ENCODE measurements at regions not wholly inside any gene's neighbourhood (a gene's known extent, or its start where the extent isn't known, plus 50 kb on each side); places are given as distances from the start of the nearest gene placed in this dataset.

- DNase-seq (ENCODE audit: extremely low read depth in 1 of 4, low spot score in 3 of 4) (no peak), ATAC-seq (no peak), FAIRE-seq (no peak)
- Histone ChIP-seq H3K36me3 (ENCODE audit: control insufficient read depth, insufficient read depth, low read length) (no peaks in the 10 kb centered on the region), H3K4me2 (ENCODE audit: insufficient read depth, low read length) (no peak overlapping the region), H3K9me3 (replicated peaks; ENCODE audit: control insufficient read depth, insufficient read depth, low read depth, low read length) (no peaks in the 10 kb centered on the region), H3K9me1 (ENCODE audit: control insufficient read depth, insufficient read depth, low read length) (no peaks in the 10 kb centered on the region), H3K27ac (ENCODE audit: extremely low read depth, low read depth, low read length) (no peak overlapping the region), H3K4me3 (no peak overlapping the region), H3K4me1 (replicated peaks in 1 of 2; ENCODE audit: control insufficient read depth in 2 of 2, insufficient read depth in 2 of 2, low read length in 2 of 2) (no peaks in the 10 kb centered on the region), H2AFZ (ENCODE audit: low read depth, low read length) (no peak overlapping the region), H3K79me2 (ENCODE audit: control insufficient read depth, insufficient read depth, low read length) (no peaks in the 10 kb centered on the region), H4K20me1 (replicated peaks; ENCODE audit: control insufficient read depth, insufficient read depth, low read length) (no peaks in the 10 kb centered on the region), H3K9ac (ENCODE audit: insufficient read depth in 1 of 2, low read depth in 2 of 2, low read length in 2 of 2) (no peak overlapping the region), H3K27me3 (ENCODE audit: control insufficient read depth in 2 of 2, insufficient read depth in 2 of 2, low read length in 2 of 2) (peaks cover 0 to 5% of the 10 kb centered on the region in 2 experiments; a peak in 2 of 5 replicates)
- intact Hi-C loops (cut with micrococcal nuclease) (no loop called here), in situ Hi-C loops (cut with MboI) (no loop called here)
- no TSS peak for BruUV-seq (replicated peaks)
- 0% methylated on average over 2 of the region's 2 CpGs for WGBS (ENCODE audit: insufficient coverage, low coverage, missing lambda C conversion rate)
- ChIA-PET CTCF (ENCODE audit: low intra/inter-chr PET ratio) (no interaction called here), POLR2A (interaction anchor here (1.5 kb wide), 1 partner anchor 10 kb away, joined by 3 read pairs; no protein-coding TSS in a partner anchor)
- TF ChIP-seq DPF2 (IDR thresholded peaks at IDR 0.05) = no peak
These were observed 54.8 kb upstream of the HMHB1 start for GRCh38 chr5:143757116-143757515.

GRCh38 chr5:143755966-143756365 lies 56.0 kb upstream of the HMHB1 start:
- Histone ChIP-seq H3K4me2 (ENCODE audit: insufficient read depth, low read length) (no peak overlapping the region), H3K4me1 (replicated peaks in 1 of 2; ENCODE audit: control insufficient read depth in 2 of 2, insufficient read depth in 2 of 2, low read length in 2 of 2) (no peaks in the 10 kb centered on the region), H3K79me2 (ENCODE audit: control insufficient read depth, insufficient read depth, low read length) (no peaks in the 10 kb centered on the region), H3K4me3 (no peak overlapping the region), H3K9me3 (replicated peaks; ENCODE audit: control insufficient read depth, insufficient read depth, low read depth, low read length) (no peaks in the 10 kb centered on the region), H3K27me3 (ENCODE audit: control insufficient read depth in 2 of 2, insufficient read depth in 2 of 2, low read length in 2 of 2) (peaks cover 0 to 8% of the 10 kb centered on the region in 2 experiments; a peak in 2 of 5 replicates), H3K36me3 (ENCODE audit: control insufficient read depth, insufficient read depth, low read length) (no peaks in the 10 kb centered on the region), H2AFZ (ENCODE audit: low read depth, low read length) (no peak overlapping the region), H3K27ac (ENCODE audit: extremely low read depth, low read depth, low read length) (no peak overlapping the region), H3K9me1 (ENCODE audit: control insufficient read depth, insufficient read depth, low read length) (no peaks in the 10 kb centered on the region), H3K9ac (ENCODE audit: insufficient read depth in 1 of 2, low read depth in 2 of 2, low read length in 2 of 2) (no peak overlapping the region), H4K20me1 (replicated peaks; ENCODE audit: control insufficient read depth, insufficient read depth, low read length) (no peaks in the 10 kb centered on the region)
- DNase-seq (ENCODE audit: extremely low read depth in 1 of 4, low spot score in 3 of 4) (no peak), FAIRE-seq (no peak), ATAC-seq (no peak)
- no peak for TF ChIP-seq RUNX1 (IDR thresholded peaks at IDR 0.05; ENCODE audit: low read depth)
- no peak for TF ChIP-seq ZHX1 (conservative IDR thresholded peaks at IDR 0.05; ENCODE audit: low read length)
- TF ChIP-seq E4F1 (CRISPR knock-in tag; IDR thresholded peaks at IDR 0.05; ENCODE audit: borderline replicate concordance) = no peak
- TF ChIP-seq USF1 (CRISPR knock-in tag; IDR thresholded peaks at IDR 0.05) = no peak
- 4% methylated on average over 1 of the region's 1 CpG for WGBS (ENCODE audit: insufficient coverage, low coverage, missing lambda C conversion rate)
- in situ Hi-C loops (cut with MboI) (no loop called here), intact Hi-C loops (cut with micrococcal nuclease) (no loop called here)
- ChIA-PET POLR2A (no interaction called here), CTCF (ENCODE audit: low intra/inter-chr PET ratio) (no interaction called here)
- BruUV-seq (replicated peaks) = no TSS peak

Data from K562 (cell line).